NCI-H1105 (cell line): ENCODE measurements at regions not wholly inside any gene's neighbourhood (a gene's known extent, or its start where the extent isn't known, plus 50 kb on each side); places are given as distances from the start of the nearest gene placed in this dataset.

Experiments
- DNase-seq: peaks from one replicate; lab custom pipeline; 2025; lab: John Stamatoyannopoulos, UW

DNA sequence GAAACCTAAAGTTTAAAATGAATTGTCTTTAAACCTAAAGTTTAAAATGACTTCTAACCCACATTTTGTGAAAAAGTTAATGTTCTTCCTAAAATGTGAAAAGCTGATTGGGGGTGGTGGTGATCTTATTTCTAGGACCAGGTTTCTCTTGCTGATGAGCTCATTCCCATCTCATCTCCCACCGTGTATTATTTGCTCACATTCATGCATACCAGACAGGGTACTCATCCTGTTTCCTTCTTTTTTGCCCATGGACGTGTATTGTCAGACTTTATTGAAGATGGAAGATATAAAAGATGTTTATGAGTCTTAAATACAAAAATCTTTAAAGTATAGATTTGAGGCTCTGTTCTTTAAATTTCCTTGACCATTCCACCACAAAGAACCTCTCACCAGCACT, 70.1 kb upstream of the MPHOSPH6 start:
- DNase-seq, result no peak

- no peak for DNase-seq
Measured at GRCh38 chr16:82236875-82237274, 66.9 kb upstream of the MPHOSPH6 start.

GRCh38 chr16:82236415-82236814, 66.4 kb upstream of the MPHOSPH6 start:
- DNase-seq, result no peak

- no peak for DNase-seq
Measured at GRCh38 chr16:82232806-82233205, 62.8 kb upstream of the MPHOSPH6 start.

GRCh38 chr16:82231008-82231787, 61.2 kb upstream of the MPHOSPH6 start:
- no peak for DNase-seq

DNA sequence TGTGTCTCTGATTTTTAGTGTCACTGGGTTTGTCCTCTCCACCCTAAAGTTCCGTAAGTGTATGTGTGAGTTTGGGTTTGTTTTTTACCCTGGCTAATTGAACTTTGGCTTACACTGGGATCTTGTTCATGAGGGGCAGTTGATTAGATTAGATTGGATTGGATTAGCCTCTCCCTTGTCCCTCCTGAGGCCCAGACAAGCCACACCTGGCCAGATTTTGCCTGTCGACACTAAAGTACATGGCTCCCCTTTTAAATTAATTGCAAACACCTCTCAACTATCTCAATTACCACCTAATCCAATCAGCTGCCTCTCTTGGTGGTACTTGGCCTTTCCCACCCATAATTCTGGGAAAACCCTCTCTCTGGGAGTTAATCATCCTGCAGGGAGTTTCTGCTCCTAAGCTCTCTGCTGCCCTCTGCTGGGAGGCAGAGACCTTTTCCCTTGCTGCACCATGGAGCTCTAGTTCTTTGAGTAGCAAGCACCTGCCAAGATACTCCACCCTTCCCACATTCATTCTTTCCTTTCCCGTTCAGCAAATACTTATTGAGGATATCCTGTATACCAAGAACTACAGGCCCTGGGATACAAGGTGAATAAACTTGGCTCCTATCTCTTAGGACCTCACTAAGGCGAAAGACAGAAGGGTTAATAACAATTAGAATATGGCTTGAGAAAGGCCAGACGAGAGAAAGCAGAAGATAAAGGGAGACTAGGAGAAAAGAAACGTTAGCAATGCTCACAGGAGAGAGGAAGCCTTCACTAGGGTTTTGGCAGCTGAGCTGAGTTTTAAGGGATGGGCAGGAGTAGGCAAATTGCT, 60.0 kb upstream of the MPHOSPH6 start:
- DNase-seq, result peak; percentile 58

DNA sequence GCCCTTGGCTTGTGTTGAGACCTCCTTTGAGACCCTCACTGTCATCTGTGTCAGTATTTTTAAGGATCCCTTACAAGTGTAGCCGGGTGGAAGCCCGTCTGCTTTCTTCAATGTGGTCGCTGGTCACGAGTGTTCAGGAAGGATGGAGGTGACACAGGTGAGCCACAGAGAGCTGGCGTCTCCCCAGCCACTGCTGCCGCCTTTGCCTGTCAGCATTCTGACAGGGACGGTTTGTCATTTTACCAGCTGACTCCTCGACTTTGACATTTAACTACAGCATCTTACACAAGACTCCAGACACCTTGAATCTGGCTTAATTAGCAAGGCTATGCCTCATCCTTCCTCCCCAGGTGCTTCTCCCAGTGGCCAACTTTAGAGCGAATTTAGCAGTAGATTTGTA, 56.3 kb upstream of the MPHOSPH6 start:
- DNase-seq, result no peak

- DNase-seq, result no peak
Measured at GRCh38 chr16:82224821-82225220, 54.8 kb upstream of the MPHOSPH6 start.

DNA sequence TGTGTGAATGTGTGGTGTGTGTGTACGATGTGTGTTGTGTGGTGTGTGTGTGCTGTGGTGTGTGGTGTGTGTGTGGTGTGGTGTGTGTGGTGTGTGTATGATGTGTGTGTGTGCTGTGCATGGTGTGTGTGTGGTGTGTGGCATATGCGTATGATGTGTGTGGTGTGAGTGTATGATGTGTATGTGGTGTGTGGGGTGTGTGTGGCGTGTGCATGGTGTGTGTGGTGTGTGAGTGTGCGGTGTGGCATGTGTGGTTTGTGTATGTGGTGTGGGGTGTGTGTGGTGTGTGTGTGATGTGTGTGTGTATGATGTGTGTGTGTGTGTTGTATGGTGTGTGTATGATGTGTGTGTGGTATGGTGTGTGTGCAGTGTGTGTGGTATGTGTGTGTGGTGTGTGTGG, 50.5 kb upstream of the MPHOSPH6 start:
- no peak for DNase-seq
